Vagina (tissue), 2 donors: ENCODE measurements at regions not wholly inside any gene's neighbourhood (a gene's known extent, or its start where the extent isn't known, plus 50 kb on each side); places are given as distances from the start of the nearest gene placed in this dataset.

Experiments used
- POLR2A ChIP-seq, 2 donors: fragments of 450-650 bp; IDR thresholded peaks; one replicate each; pipeline ENCODE4 v1.6.1; 2017; ENCODE audit warnings: antibody characterized with exemption in 2 of 2, mild to moderate bottlenecking in 2 of 2, moderate library complexity in 2 of 2
- TF ChIP-seq, protein P1 (sequence below), 3 experiments: fragments of 450-650 bp in 2 of 3; fragments of 200-600 bp in 1 of 3; sonication (generic) in 1 of 3; IDR thresholded peaks; one replicate each; pipeline ENCODE4 v1.5.1; 2017 to 2019; ENCODE audit warnings: antibody characterized with exemption in 3 of 3, mild to moderate bottlenecking in 2 of 3, moderate library complexity in 2 of 3

DNA sequence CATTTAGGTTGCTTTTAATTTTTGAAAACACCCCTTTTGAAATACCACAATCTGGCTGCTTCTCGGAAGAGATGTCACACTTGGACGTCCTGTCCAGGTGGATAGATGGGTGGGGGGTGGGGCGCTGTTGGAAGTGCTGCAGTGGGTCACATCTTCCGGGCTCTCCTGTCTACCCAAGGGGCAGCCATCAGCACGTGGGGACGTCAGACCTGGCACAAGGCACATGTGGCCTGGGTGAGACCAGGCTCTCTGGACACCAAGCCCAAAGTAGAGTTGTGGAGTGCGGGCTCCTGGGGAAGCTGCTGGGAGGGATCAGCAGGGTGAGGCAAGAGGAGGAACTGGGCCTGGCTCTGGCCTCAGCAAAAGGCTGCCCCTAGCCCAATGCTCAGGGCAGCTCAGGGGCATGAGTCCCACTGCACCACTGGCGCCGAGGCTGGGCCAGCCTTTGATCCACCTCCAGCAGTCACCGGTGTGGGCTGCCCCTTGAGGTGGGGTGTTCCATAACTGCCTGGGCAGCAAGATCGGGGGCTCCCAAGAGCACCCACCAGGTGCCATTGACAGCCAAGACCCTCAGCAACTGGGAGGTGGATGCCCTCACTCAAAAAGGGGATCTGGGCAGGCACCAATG is 68.6 kb upstream of the CCND1 start:
- no peak for TF ChIP-seq POLR2A (IDR thresholded peaks at IDR 0.05)
- TF ChIP-seq, protein P1, sequence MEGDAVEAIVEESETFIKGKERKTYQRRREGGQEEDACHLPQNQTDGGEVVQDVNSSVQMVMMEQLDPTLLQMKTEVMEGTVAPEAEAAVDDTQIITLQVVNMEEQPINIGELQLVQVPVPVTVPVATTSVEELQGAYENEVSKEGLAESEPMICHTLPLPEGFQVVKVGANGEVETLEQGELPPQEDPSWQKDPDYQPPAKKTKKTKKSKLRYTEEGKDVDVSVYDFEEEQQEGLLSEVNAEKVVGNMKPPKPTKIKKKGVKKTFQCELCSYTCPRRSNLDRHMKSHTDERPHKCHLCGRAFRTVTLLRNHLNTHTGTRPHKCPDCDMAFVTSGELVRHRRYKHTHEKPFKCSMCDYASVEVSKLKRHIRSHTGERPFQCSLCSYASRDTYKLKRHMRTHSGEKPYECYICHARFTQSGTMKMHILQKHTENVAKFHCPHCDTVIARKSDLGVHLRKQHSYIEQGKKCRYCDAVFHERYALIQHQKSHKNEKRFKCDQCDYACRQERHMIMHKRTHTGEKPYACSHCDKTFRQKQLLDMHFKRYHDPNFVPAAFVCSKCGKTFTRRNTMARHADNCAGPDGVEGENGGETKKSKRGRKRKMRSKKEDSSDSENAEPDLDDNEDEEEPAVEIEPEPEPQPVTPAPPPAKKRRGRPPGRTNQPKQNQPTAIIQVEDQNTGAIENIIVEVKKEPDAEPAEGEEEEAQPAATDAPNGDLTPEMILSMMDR (IDR thresholded peaks at IDR 0.05), result no peak
